GF-D8 (cell line): ENCODE measurements at regions not wholly inside any gene's neighbourhood (a gene's known extent, or its start where the extent isn't known, plus 50 kb on each side); places are given as distances from the start of the nearest gene placed in this dataset.
"Not testable (repeated sequence)": the region's sequence is repeated elsewhere in the genome, so short reads cannot be mapped to it uniquely, and the experiment has no call there.

ENCODE experiments used
- DNase-seq: peaks from one replicate; lab custom pipeline; 2025; lab: John Stamatoyannopoulos, UW

GRCh38 chr2:138930571-138930970 is 150.4 kb upstream of the NXPH2 start:
- DNase-seq, result no peak

GRCh38 chr2:138928374-138929021 is 148.3 kb upstream of the NXPH2 start:
- no peak for DNase-seq

GRCh38 chr2:138922973-138923563 is 142.9 kb upstream of the NXPH2 start:
- DNase-seq, result no peak

GRCh38 chr2:138919120-138919747 is 139.0 kb upstream of the NXPH2 start:
- DNase-seq, result no peak

GRCh38 chr2:138910427-138910826 is 130.2 kb upstream of the NXPH2 start:
- no peak for DNase-seq

- DNase-seq, result no peak
These were observed 126.4 kb upstream of the NXPH2 start for GRCh38 chr2:138906549-138906948.

GRCh38 chr2:138902239-138902871 is 122.2 kb upstream of the NXPH2 start:
- no peak for DNase-seq

GRCh38 chr2:138901530-138901929 is 121.3 kb upstream of the NXPH2 start:
- DNase-seq, result no peak

GRCh38 chr2:138898855-138899254 is 118.7 kb upstream of the NXPH2 start:
- DNase-seq, result no peak

GRCh38 chr2:138897274-138897673 is 117.1 kb upstream of the NXPH2 start:
- DNase-seq, result no peak

- no peak for DNase-seq
These were observed 113.6 kb upstream of the NXPH2 start for GRCh38 chr2:138893746-138894145.

GRCh38 chr2:138881126-138881525 is 100.9 kb upstream of the NXPH2 start:
- DNase-seq, result no peak

GRCh38 chr2:138879931-138880330 is 99.7 kb upstream of the NXPH2 start:
- DNase-seq, result no peak

GRCh38 chr2:138877421-138877820 is 97.2 kb upstream of the NXPH2 start:
- DNase-seq, result no peak

GRCh38 chr2:138874251-138874650 is 94.1 kb upstream of the NXPH2 start:
- DNase-seq, result no peak

GRCh38 chr2:138872116-138872515 is 91.9 kb upstream of the NXPH2 start:
- DNase-seq, result not testable (repeated sequence)

GRCh38 chr2:138871312-138871711 is 91.1 kb upstream of the NXPH2 start:
- no peak for DNase-seq

- no peak for DNase-seq
These were observed 87.2 kb upstream of the NXPH2 start for GRCh38 chr2:138867341-138867740.

GRCh38 chr2:138866797-138867196 is 86.6 kb upstream of the NXPH2 start:
- DNase-seq, result no peak

- no peak for DNase-seq
These were observed 73.6 kb upstream of the NXPH2 start for GRCh38 chr2:138853761-138854160.

- no peak for DNase-seq
These were observed 73.1 kb upstream of the NXPH2 start for GRCh38 chr2:138853296-138853695.

- DNase-seq, result no peak
These were observed 66.1 kb upstream of the NXPH2 start for GRCh38 chr2:138846216-138846821.

- no peak for DNase-seq
These were observed 62.2 kb upstream of the NXPH2 start for GRCh38 chr2:138842341-138842740.
